ENCODE measurements at regions not wholly inside any gene's neighbourhood (a gene's known extent, or its start where the extent isn't known, plus 50 kb on each side); places are given as distances from the start of the nearest gene placed in this dataset.

DNA sequence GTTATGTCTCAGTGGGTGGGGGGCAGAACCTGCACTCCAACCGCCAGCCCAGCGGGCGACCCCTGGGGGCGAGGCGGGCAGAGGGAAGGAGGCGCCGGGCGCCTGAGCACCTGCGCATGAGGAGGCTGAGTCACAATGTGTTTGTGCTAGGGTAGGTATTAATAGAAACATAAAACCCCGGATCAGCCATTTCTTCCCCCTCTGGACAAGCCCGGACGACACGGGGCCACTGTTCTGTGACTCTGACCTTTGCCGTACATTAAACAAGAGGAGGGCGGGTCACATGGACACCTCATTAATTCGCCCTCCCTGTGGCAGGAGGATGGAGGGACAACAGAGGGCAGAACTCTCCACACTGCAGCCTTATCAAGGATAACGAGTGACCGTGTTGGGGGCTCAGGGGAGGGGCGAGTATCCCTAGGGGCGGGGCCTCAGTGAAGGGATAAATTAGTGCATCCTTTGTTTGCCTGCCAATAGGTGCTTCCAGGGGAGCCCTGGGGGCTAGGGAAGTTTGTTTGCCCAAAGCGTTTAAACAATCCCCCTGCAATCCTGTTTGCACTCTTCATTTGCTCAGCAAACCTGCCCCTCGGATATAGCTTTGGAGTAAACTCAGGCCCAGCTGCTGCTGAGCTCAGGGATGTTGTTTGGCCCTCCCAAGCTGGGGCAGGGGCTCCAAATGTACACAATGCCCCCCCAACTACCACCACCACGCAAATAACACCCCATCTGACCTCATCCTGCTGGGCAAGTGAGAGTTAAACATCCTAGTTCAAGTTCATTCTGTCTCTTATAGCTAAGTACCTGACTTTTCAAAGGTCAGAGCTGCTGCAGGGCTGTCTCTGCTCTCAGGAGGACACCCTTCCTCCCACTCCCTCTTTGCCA lies 171.2 kb upstream of the GLI2 start:
- H3K9me3 ChIP-seq (ENCODE audit: low read depth, low read length), result no peaks in the 10 kb centered on the region
- H3K4me3 ChIP-seq (ENCODE audit: insufficient read depth, low read length), result no peak overlapping the region
- H3K27ac ChIP-seq (ENCODE audit: low read depth, low read length), result no peak overlapping the region
- no peaks in the 10 kb centered on the region for H3K36me3 ChIP-seq (ENCODE audit: insufficient read depth, low read length)
- H3K4me1 ChIP-seq (ENCODE audit: insufficient read depth, low read length), result peaks cover 42% of the 10 kb centered on the region
- H4K20me1 ChIP-seq (ENCODE audit: insufficient read depth, low read length), result no peaks in the 10 kb centered on the region
- H3K4me2 ChIP-seq (ENCODE audit: insufficient read depth, low read length), result no peak overlapping the region
- no peak for DNase-seq (ENCODE audit: insufficient read length, low spot score, missing footprints)
- no peak overlapping the region for H2AFZ ChIP-seq (ENCODE audit: low read length)
- no peaks in the 10 kb centered on the region for H3K27me3 ChIP-seq (ENCODE audit: insufficient read depth, low read length)
- H3K79me2 ChIP-seq (ENCODE audit: insufficient read depth, low read length), result no peaks in the 10 kb centered on the region
- TF ChIP-seq, protein P1, sequence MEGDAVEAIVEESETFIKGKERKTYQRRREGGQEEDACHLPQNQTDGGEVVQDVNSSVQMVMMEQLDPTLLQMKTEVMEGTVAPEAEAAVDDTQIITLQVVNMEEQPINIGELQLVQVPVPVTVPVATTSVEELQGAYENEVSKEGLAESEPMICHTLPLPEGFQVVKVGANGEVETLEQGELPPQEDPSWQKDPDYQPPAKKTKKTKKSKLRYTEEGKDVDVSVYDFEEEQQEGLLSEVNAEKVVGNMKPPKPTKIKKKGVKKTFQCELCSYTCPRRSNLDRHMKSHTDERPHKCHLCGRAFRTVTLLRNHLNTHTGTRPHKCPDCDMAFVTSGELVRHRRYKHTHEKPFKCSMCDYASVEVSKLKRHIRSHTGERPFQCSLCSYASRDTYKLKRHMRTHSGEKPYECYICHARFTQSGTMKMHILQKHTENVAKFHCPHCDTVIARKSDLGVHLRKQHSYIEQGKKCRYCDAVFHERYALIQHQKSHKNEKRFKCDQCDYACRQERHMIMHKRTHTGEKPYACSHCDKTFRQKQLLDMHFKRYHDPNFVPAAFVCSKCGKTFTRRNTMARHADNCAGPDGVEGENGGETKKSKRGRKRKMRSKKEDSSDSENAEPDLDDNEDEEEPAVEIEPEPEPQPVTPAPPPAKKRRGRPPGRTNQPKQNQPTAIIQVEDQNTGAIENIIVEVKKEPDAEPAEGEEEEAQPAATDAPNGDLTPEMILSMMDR (IDR thresholded peaks at IDR 0.05; ENCODE audit: extremely low read depth, low read depth, low read length), result no peak

DNA sequence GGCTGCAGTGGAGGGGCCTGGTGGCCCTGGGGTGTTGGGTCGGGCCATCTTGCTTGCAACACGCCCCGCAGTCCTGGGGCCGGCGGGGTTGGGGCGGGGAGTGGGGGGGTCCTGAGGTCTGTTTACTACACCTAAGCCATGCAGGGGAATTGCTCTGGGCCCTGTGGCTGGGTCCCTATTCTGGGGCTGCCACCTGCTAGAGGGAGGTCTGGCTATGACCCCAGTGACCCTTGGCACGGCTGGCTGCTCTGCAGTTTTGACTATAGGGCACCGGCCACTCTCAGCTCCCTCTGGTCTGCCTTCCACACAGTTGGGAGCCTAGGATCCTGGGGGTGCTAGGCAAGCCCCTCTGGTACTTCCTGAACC lies 170.6 kb upstream of the GLI2 start:
- H3K4me1 ChIP-seq (ENCODE audit: insufficient read depth, low read length), result peaks cover 36% of the 10 kb centered on the region
- no peaks in the 10 kb centered on the region for H3K27me3 ChIP-seq (ENCODE audit: insufficient read depth, low read length)
- no peaks in the 10 kb centered on the region for H3K9me3 ChIP-seq (ENCODE audit: low read depth, low read length)
- H3K36me3 ChIP-seq (ENCODE audit: insufficient read depth, low read length), result no peaks in the 10 kb centered on the region
- H4K20me1 ChIP-seq (ENCODE audit: insufficient read depth, low read length), result no peaks in the 10 kb centered on the region
- H2AFZ ChIP-seq (ENCODE audit: low read length), result no peak overlapping the region
- H3K27ac ChIP-seq (ENCODE audit: low read depth, low read length), result no peak overlapping the region
- TF ChIP-seq, protein P1 (IDR thresholded peaks at IDR 0.05; ENCODE audit: extremely low read depth, low read depth, low read length), result no peak
- H3K4me3 ChIP-seq (ENCODE audit: insufficient read depth, low read length), result no peak overlapping the region
- no peak overlapping the region for H3K4me2 ChIP-seq (ENCODE audit: insufficient read depth, low read length)
- H3K79me2 ChIP-seq (ENCODE audit: insufficient read depth, low read length), result no peaks in the 10 kb centered on the region
- DNase-seq (ENCODE audit: insufficient read length, low spot score, missing footprints), result no peak

DNA sequence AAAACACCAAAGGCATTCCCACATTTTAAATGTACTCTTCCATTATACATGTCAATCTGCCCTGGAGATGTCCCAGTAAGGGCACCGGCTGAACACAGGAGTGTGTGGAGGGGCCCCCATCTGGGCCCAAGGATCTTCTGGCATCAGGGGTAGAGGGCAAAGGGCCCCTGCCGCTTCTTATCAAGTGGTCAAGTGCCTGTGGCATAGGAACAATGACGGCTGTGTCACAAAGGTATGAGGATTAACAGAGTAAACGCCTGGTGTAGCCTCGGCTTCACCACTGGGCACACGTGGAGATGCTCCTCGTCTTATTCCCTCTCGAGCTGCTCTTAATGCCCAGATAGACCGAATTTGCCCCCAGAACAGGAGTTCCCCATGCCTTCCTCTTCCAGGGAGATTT lies 169.7 kb upstream of the GLI2 start:
- H2AFZ ChIP-seq (ENCODE audit: low read length), result peak overlapping the region; percentile 70
- H3K36me3 ChIP-seq (ENCODE audit: insufficient read depth, low read length), result no peaks in the 10 kb centered on the region
- no peaks in the 10 kb centered on the region for H4K20me1 ChIP-seq (ENCODE audit: insufficient read depth, low read length)
- no peaks in the 10 kb centered on the region for H3K79me2 ChIP-seq (ENCODE audit: insufficient read depth, low read length)
- no peaks in the 10 kb centered on the region for H3K27me3 ChIP-seq (ENCODE audit: insufficient read depth, low read length)
- H3K4me3 ChIP-seq (ENCODE audit: insufficient read depth, low read length), result no peak overlapping the region
- DNase-seq (ENCODE audit: insufficient read length, low spot score, missing footprints), result no peak
- TF ChIP-seq, protein P1 (IDR thresholded peaks at IDR 0.05; ENCODE audit: extremely low read depth, low read depth, low read length), result no peak
- H3K9me3 ChIP-seq (ENCODE audit: low read depth, low read length), result no peaks in the 10 kb centered on the region
- peak overlapping the region; percentile 87 for H3K27ac ChIP-seq (ENCODE audit: low read depth, low read length)
- peak overlapping the region; percentile 74 for H3K4me2 ChIP-seq (ENCODE audit: insufficient read depth, low read length)
- peaks cover 27% of the 10 kb centered on the region for H3K4me1 ChIP-seq (ENCODE audit: insufficient read depth, low read length)

DNA sequence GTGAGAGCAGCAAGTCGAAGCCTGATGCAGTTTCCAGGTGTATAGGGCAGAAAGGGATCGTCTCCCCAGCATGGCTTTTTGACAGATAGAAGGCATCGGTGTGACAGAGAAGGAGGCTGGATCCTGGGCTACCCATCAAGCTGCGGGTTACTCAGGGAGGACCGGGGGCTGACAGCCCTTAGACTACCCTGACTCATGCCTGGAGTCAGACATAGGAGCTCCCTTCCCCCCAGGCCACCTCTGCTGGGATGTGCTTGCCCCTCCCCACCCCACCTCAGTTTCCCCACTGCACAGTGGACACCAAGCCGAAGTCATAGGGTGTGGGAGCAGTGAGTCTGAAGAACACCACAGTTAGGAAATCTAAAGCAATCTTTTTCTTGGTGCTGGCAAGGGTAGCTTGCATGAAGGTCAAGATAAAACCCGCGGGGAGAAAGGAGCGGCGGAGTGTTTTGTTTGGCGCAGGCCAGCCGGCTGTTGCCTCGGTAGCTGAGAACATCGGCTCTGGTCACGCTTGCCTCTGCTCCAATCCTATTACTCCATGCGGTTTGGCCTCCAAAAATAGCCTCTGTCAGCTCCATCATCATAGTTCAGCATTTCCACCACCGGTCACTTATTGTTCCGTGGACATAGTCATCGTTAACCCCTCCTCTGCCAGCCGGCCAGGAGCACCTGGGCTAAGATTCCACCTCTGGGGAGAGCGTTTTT lies 169.2 kb upstream of the GLI2 start:
- H3K36me3 ChIP-seq (ENCODE audit: insufficient read depth, low read length), result no peaks in the 10 kb centered on the region
- peak; percentile 99 for DNase-seq (ENCODE audit: insufficient read length, low spot score, missing footprints)
- H3K9me3 ChIP-seq (ENCODE audit: low read depth, low read length), result no peaks in the 10 kb centered on the region
- peak overlapping the region; percentile 74 for H3K4me2 ChIP-seq (ENCODE audit: insufficient read depth, low read length)
- H2AFZ ChIP-seq (ENCODE audit: low read length), result peak overlapping the region; percentile 70
- peaks cover 27% of the 10 kb centered on the region for H3K4me1 ChIP-seq (ENCODE audit: insufficient read depth, low read length)
- no peaks in the 10 kb centered on the region for H3K79me2 ChIP-seq (ENCODE audit: insufficient read depth, low read length)
- H4K20me1 ChIP-seq (ENCODE audit: insufficient read depth, low read length), result no peaks in the 10 kb centered on the region
- TF ChIP-seq, protein P1 (IDR thresholded peaks at IDR 0.05; ENCODE audit: extremely low read depth, low read depth, low read length), result no peak
- H3K4me3 ChIP-seq (ENCODE audit: insufficient read depth, low read length), result peak overlapping the region; percentile 53
- no peaks in the 10 kb centered on the region for H3K27me3 ChIP-seq (ENCODE audit: insufficient read depth, low read length)
- H3K27ac ChIP-seq (ENCODE audit: low read depth, low read length), result peak overlapping the region; percentile 87
